Endothelial cell of umbilical vein (primary cell): ENCODE measurements at regions not wholly inside any gene's neighbourhood (a gene's known extent, or its start where the extent isn't known, plus 50 kb on each side); places are given as distances from the start of the nearest gene placed in this dataset.

ENCODE experiments used
- BruUV-seq: library from RNA; stranded (reverse); fragments of 400-500 nt; replicated peaks from 2 replicates; lab custom pipeline; 2021; lab: Mats Ljungman, UMichigan
- CTCF ChIA-PET: fragments of 300-600, 350-600 bp; sonication (Branson Sonifier 250); formaldehyde crosslinking; loops from one replicate; lab custom pipeline; 2021; ENCODE audit warnings: antibody characterized with exemption, inconsistent platforms; lab: Charles Lee
- POLR2A ChIA-PET: fragments of 300-600, 350-600 bp; sonication (Branson Sonifier 250); formaldehyde crosslinking; loops from one replicate; lab custom pipeline; 2021; ENCODE audit warnings: antibody characterized with exemption, inconsistent platforms; lab: Charles Lee
- DNase-seq: peaks from one replicate; pipeline ENCODE4 v3.0.0-alpha.2; 2011; ENCODE audit warnings: low read depth, low spot score
- FAIRE-seq: peaks from 2 replicates; lab custom pipeline; 2011; peaks lifted over from hg19 to GRCh38; lab: Jason Lieb, UNC
- H2AFZ ChIP-seq: 2 replicates; pipeline ENCODE4 v1.6.0; 2012; ENCODE audit warnings: low read depth, low read length, control low read depth, inconsistent platforms
- H3K27ac ChIP-seq: 2 replicates; pipeline ENCODE4 v1.5.1; 2011; ENCODE audit warnings: low read depth, mild to moderate bottlenecking, control low read depth, low read length, moderate library complexity; ENCODE audit not compliant: insufficient read depth
- H3K27me3 ChIP-seq, 2 experiments: 2 replicates each; pipeline versions ENCODE4 v1.6.0 to v1.6.1; 2011; ENCODE audit warnings: low read length in 2 of 2, mixed read lengths in 1 of 2; ENCODE audit not compliant: control insufficient read depth in 2 of 2, insufficient read depth in 2 of 2
- H3K36me3 ChIP-seq, 2 experiments: 2 replicates in 1 of 2; 3 replicates in 1 of 2; pipeline ENCODE4 v1.5.1; 2011; ENCODE audit warnings: low read length in 2 of 2, mild to moderate bottlenecking in 1 of 2, moderate library complexity in 1 of 2; ENCODE audit not compliant: control insufficient read depth in 2 of 2, insufficient read depth in 2 of 2; ENCODE audit errors: extremely low read depth in 1 of 2
- H3K4me1 ChIP-seq: 3 replicates; pipeline ENCODE4 v1.5.1; 2011; ENCODE audit warnings: mild to moderate bottlenecking, low read length; ENCODE audit not compliant: control insufficient read depth, insufficient read depth; ENCODE audit errors: extremely low read depth
- H3K4me2 ChIP-seq: 2 replicates; pipeline ENCODE4 v1.6.1; 2011; ENCODE audit warnings: low read length, control low read depth, mixed read lengths; ENCODE audit not compliant: insufficient read depth
- H3K4me3 ChIP-seq, 3 experiments: fragments of 200-600 bp in 1 of 3; sonication (generic), shearing (Covaris generic) in 1 of 3; replicated peaks in 1 of 3; 2 replicates each; pipeline ENCODE4 v1.5.1; 2011 to 2016; ENCODE audit warnings: control low read depth in 3 of 3, low read length in 3 of 3, mild to moderate bottlenecking in 2 of 3, inconsistent platforms in 1 of 3, low read depth in 1 of 3, moderate library complexity in 1 of 3; ENCODE audit not compliant: insufficient read depth in 1 of 3
- H3K79me2 ChIP-seq: 2 replicates; pipeline ENCODE4 v1.6.0; 2012; ENCODE audit warnings: low read length, inconsistent platforms; ENCODE audit not compliant: control insufficient read depth, insufficient read depth
- H3K9ac ChIP-seq: replicated peaks from 2 replicates; pipeline ENCODE3; 2011; ENCODE audit warnings: low read length, control low read depth; ENCODE audit not compliant: insufficient read depth; ENCODE audit errors: extremely low read depth
- H3K9me1 ChIP-seq: replicated peaks from 3 replicates; pipeline ENCODE4 v1.6.0; 2011; ENCODE audit warnings: mild to moderate bottlenecking, low read length; ENCODE audit not compliant: control insufficient read depth, insufficient read depth; ENCODE audit errors: extremely low read depth
- H3K9me3 ChIP-seq: replicated peaks from 2 replicates; pipeline ENCODE4 v1.5.1; 2012; ENCODE audit warnings: low read length, inconsistent platforms; ENCODE audit not compliant: control insufficient read depth, insufficient read depth
- H4K20me1 ChIP-seq: replicated peaks from 2 replicates; pipeline ENCODE3; 2011; ENCODE audit warnings: mild to moderate bottlenecking, low read length; ENCODE audit not compliant: control insufficient read depth, insufficient read depth; ENCODE audit errors: extremely low read depth
- CTCF ChIP-seq, 2 donors: IDR thresholded peaks; 1 replicate in 1 of 2; 2 replicates in 1 of 2; pipeline ENCODE4 v1.5.1; 2011; ENCODE audit warnings: low read length in 2 of 2, mild to moderate bottlenecking in 2 of 2, moderate library complexity in 2 of 2, control low read depth in 1 of 2, inconsistent platforms in 1 of 2, low read depth in 1 of 2; ENCODE audit not compliant: insufficient read depth in 1 of 2; ENCODE audit errors: extremely low read depth in 1 of 2
- EZH2 ChIP-seq: IDR thresholded peaks from 2 replicates; pipeline ENCODE4 v1.6.1; 2012; ENCODE audit warnings: borderline replicate concordance, low read depth, mild to moderate bottlenecking, moderate library complexity, low read length, inconsistent platforms; ENCODE audit not compliant: severe bottlenecking
- FOS ChIP-seq: IDR thresholded peaks from 2 replicates; pipeline ENCODE4 v1.6.1; 2011; ENCODE audit warnings: mild to moderate bottlenecking, low read length, moderate library complexity, borderline replicate concordance; ENCODE audit not compliant: insufficient read depth
- GATA2 ChIP-seq: IDR thresholded peaks from 2 replicates; pipeline ENCODE4 v1.7.0; 2011; ENCODE audit warnings: low read depth, mild to moderate bottlenecking, moderate library complexity, mixed read lengths, low read length; ENCODE audit not compliant: insufficient read length, insufficient read depth
- JUN ChIP-seq: IDR thresholded peaks from 2 replicates; pipeline ENCODE4 v1.6.1; 2011; ENCODE audit warnings: borderline replicate concordance, low read depth; ENCODE audit not compliant: insufficient read length, insufficient read depth
- MAX ChIP-seq: IDR thresholded peaks from 2 replicates; pipeline ENCODE4 v1.6.1; 2011; ENCODE audit not compliant: insufficient read depth, insufficient read length
- MYC ChIP-seq: IDR thresholded peaks from one replicate; pipeline ENCODE4 v1.6.1; 2011; ENCODE audit warnings: mild to moderate bottlenecking, low read depth, low read length
- POLR2A ChIP-seq: IDR thresholded peaks from 2 replicates; pipeline ENCODE4 v1.6.1; 2012; ENCODE audit warnings: low read depth, mild to moderate bottlenecking, control low read depth, low read length
- POLR2AphosphoS5 ChIP-seq: IDR thresholded peaks from 2 replicates; pipeline ENCODE4 v1.6.1; 2012; ENCODE audit warnings: low read depth, mild to moderate bottlenecking, control low read depth, low read length, moderate library complexity; ENCODE audit not compliant: insufficient read depth
- dilution Hi-C: fragments of 300-500 bp; cut with MboI; formaldehyde crosslinking; loops from one replicate; pipeline ENCODE4 v1.15.0; 2019; ENCODE audit warnings: low sequenced_read_pairs; ENCODE audit not compliant: extremely low pct_ligation_motif_present
- intact Hi-C: fragments of 100-400 bp; cut with micrococcal nuclease; formaldehyde crosslinking; loops from one replicate; pipeline ENCODE4 v1.10.0; 2022

- no peak overlapping the region for H2AFZ ChIP-seq
- no peak overlapping the region for H3K4me2 ChIP-seq
- DNase-seq = no peak
- no peaks in the 10 kb centered on the region for H4K20me1 ChIP-seq
- no peak overlapping the region for H3K27ac ChIP-seq
- POLR2A ChIA-PET = no interaction called here
- TF ChIP-seq GATA2 (no peak), MAX (no peak), CTCF (IDR thresholded peaks at IDR 0.05; ENCODE audit: extremely low read depth in 1 of 2, insufficient read depth in 1 of 2, low read depth in 1 of 2, low read length in 2 of 2) (no peak), FOS (no peak), MYC (no peak), EZH2 (no peak), POLR2A (no peak), POLR2AphosphoS5 (no peak), JUN (no peak)
- FAIRE-seq = no peak
- no peaks in the 10 kb centered on the region for H3K4me1 ChIP-seq
- BruUV-seq = no TSS peak
- no peak overlapping the region for H3K4me3 ChIP-seq
- no peaks in the 10 kb centered on the region for H3K9me1 ChIP-seq
- dilution Hi-C loops = no loop called here
- H3K36me3 ChIP-seq = no peaks in the 10 kb centered on the region
- H3K79me2 ChIP-seq = no peaks in the 10 kb centered on the region
- no peaks in the 10 kb centered on the region for H3K27me3 ChIP-seq
- no peak overlapping the region for H3K9ac ChIP-seq
- H3K9me3 ChIP-seq = no peaks in the 10 kb centered on the region
- CTCF ChIA-PET = no interaction called here
- intact Hi-C loops = no loop called here
Measured at GRCh38 chr6:74677463-74677862, 528.4 kb downstream of the COL12A1 start.
